SK-N-MC (cell line): ENCODE measurements at regions not wholly inside any gene's neighbourhood (a gene's known extent, or its start where the extent isn't known, plus 50 kb on each side); places are given as distances from the start of the nearest gene placed in this dataset.

Source experiments
- DNase-seq: peaks from one replicate; pipeline ENCODE4 v3.0.0-alpha.2; 2011; ENCODE audit warnings: low read depth, low spot score
- H3K27ac ChIP-seq: fragments of 200-600 bp; sonication (generic); 2 replicates; pipeline ENCODE4 v1.5.1; 2016; ENCODE audit warnings: mixed run types
- H3K36me3 ChIP-seq: fragments of 200-600 bp; sonication (generic); 2 replicates; pipeline ENCODE4 v1.6.1; 2017; ENCODE audit warnings: antibody characterized with exemption, low read length, mixed read lengths; ENCODE audit not compliant: insufficient read depth
- H3K4me3 ChIP-seq: fragments of 200-600 bp; sonication (generic); 2 replicates; pipeline ENCODE4 v1.5.1; 2016
- H3K9ac ChIP-seq: fragments of 200-600 bp; sonication (generic); 2 replicates; pipeline ENCODE4 v1.8.0; 2017; ENCODE audit warnings: mixed run types, mixed read lengths; ENCODE audit not compliant: insufficient read length
- H3K9me3 ChIP-seq: fragments of 200-600 bp; sonication (generic); 2 replicates; pipeline ENCODE4 v1.6.1; 2017; ENCODE audit warnings: low read depth, mild to moderate bottlenecking, antibody characterized with exemption, low read length, moderate library complexity, mixed read lengths
- EZH2 ChIP-seq: fragments of 200-600 bp; sonication (generic); IDR thresholded peaks from one replicate; pipeline ENCODE4 v1.6.1; 2017; ENCODE audit warnings: antibody characterized with exemption
- FOXP2 ChIP-seq: optimal IDR thresholded peaks from 2 replicates; pipeline ENCODE3; 2011; ENCODE audit warnings: mild to moderate bottlenecking, moderate library complexity; ENCODE audit not compliant: insufficient read depth; ENCODE audit errors: extremely low read length, control extremely low read depth
- POLR2AphosphoS5 ChIP-seq: IDR thresholded peaks from 2 replicates; pipeline ENCODE4 v1.6.1; 2012; ENCODE audit warnings: mild to moderate bottlenecking, low read depth, low read length, borderline replicate concordance

DNA sequence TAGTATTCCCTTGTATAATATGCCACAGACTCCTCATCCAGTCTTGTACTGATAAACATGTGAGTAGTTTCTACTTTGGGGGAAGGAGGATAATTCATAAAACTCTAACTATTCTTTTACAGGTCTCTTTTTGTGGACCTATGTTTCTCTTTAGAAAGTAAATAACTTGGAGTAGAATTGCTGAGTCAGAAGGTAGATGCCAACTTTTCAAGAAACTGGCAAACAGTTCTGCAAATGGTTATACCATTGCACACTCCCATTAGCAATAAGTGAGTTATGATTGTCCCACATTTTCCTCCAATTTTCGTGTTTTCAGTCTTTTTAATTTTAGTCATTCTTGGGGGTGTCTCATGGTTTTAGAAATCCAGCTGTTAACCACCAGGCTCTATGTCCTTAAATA, 477.2 kb upstream of the LRRTM4 start:
- TF ChIP-seq POLR2AphosphoS5 (no peak), EZH2 (no peak), FOXP2 (no peak)
- DNase-seq = no peak
- no peak overlapping the region for H3K4me3 ChIP-seq
- 0 out of 2 replicates have a peak overlapping the region, but pooled peaks have one; percentile 21 for H3K27ac ChIP-seq
- H3K9ac ChIP-seq = no peak overlapping the region
- H3K36me3 ChIP-seq = no peaks in the 10 kb centered on the region
- no peaks in the 10 kb centered on the region for H3K9me3 ChIP-seq

DNA sequence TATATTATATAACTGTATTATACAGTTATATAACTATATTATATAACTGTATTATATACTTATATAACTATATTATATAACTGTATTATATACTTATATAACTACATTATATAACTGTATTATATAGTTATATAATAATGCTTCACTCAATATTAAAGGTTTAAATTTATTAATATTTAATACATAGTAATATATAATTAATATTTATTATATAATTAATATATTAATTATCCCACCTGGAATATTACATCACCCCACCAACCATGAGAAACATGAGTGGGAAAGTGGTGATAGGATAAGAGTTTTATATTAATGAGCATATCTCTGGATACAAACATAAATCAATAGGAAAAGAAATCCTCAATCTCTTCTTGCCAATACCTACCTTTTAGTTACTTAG, 487.1 kb upstream of the LRRTM4 start:
- Histone ChIP-seq H3K9ac (no peak overlapping the region), H3K36me3 (no peaks in the 10 kb centered on the region), H3K9me3 (no peaks in the 10 kb centered on the region; the same call in 1 of the 2 replicates), H3K4me3 (no peak overlapping the region), H3K27ac (no peak overlapping the region)
- TF ChIP-seq FOXP2 (no peak), POLR2AphosphoS5 (no peak), EZH2 (no peak)
- DNase-seq = no peak

DNA sequence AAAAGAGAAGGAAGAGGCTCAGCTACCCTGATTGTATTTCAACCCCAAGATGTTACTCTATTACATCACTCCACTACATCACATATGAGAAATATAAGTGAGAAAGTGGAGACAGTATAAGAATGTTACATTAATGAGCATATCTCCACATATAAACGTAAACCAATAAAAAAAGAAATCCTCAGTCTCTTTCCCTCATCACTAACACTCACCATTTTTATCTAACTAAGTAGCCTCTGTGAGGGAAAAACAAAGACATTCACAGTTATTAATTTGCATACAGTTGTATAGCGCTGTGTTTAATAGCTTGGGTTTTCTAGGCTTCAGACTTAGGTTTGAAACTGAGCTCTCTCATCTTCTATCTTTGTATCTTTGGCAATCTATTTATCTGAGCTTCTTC, 489.1 kb upstream of the LRRTM4 start:
- no peak for DNase-seq
- Histone ChIP-seq H3K36me3 (no peaks in the 10 kb centered on the region), H3K9ac (no peak overlapping the region), H3K4me3 (no peak overlapping the region), H3K27ac (no peak overlapping the region), H3K9me3 (no peaks in the 10 kb centered on the region)
- TF ChIP-seq POLR2AphosphoS5 (no peak), FOXP2 (no peak), EZH2 (no peak)

DNA sequence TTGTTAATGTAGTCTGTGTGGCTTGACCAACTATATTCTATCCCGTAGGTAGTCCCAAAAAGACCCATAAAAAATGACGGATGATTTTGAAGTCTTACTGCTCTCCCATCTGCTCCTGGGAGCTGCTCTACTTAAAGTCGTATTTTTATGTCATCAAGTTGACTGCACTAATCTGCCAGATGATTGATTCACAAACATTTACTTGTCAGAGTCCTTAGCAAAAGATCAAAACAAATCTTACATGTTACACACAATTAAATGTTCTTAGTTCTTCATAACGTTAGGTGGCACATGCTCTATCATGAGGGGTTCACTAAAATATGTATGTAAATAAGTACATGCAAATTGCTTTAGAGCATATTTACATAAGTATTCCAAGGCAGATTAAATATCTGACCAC, 498.3 kb upstream of the LRRTM4 start:
- H3K36me3 ChIP-seq = no peaks in the 10 kb centered on the region

DNA sequence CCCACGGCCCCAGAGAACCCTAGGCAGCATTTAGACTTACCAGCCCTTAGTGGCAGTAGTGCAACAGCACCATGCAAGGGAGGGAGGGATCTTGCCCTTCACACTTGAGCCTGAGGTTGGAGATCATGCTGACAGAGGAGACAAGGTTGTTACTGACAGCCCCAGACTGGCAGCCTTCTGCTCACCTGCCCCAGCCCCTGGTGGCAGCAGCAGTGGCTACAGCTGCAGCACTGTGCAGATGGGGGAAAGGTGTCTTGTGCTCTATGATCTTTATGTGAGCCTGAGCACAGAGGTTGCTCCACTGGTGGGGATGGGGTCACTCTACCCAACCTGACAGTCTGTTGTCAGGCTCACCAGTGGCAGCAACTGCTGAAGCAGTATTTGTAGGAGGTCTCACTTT, 501.2 kb upstream of the LRRTM4 start:
- H3K9ac ChIP-seq = no peak overlapping the region
- H3K36me3 ChIP-seq = no peaks in the 10 kb centered on the region
- no peak for DNase-seq
- H3K4me3 ChIP-seq = no peak overlapping the region
- H3K9me3 ChIP-seq = no peaks in the 10 kb centered on the region
- no peak overlapping the region for H3K27ac ChIP-seq
- TF ChIP-seq EZH2 = no peak
- TF ChIP-seq POLR2AphosphoS5 = no peak
- no peak for TF ChIP-seq FOXP2

More for the DNA sequence above, 498.3 kb upstream of the LRRTM4 start:
- TF ChIP-seq FOXP2 = no peak
- no peak overlapping the region for H3K27ac ChIP-seq
- H3K4me3 ChIP-seq = no peak overlapping the region
- DNase-seq = no peak
- no peak overlapping the region for H3K9ac ChIP-seq
- H3K9me3 ChIP-seq = no peaks in the 10 kb centered on the region

DNA sequence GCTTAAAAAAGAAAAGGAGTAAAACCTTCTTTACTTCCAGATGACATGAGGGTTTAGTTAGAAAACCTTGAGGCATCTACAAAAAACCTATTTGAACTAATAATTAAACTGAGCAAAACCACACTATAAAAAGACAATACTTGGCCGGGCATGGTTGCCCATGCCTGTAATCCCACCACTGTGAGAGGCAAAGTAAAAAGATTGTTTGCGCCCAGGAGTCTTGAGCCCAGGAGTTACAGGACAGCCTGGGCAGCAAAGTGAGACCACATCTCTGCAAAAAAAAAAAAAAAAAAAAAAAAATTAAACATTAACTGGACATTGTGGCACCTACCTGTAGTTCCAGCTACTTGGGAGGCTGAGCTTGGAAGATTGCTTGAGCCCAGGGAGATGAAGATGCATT, 502.8 kb upstream of the LRRTM4 start:
- Histone ChIP-seq H3K4me3 (no peak overlapping the region), H3K27ac (no peak overlapping the region), H3K36me3 (no peaks in the 10 kb centered on the region), H3K9me3 (no peaks in the 10 kb centered on the region), H3K9ac (no peak overlapping the region)
- TF ChIP-seq POLR2AphosphoS5 (no peak), EZH2 (no peak), FOXP2 (no peak)
- DNase-seq = no peak

DNA sequence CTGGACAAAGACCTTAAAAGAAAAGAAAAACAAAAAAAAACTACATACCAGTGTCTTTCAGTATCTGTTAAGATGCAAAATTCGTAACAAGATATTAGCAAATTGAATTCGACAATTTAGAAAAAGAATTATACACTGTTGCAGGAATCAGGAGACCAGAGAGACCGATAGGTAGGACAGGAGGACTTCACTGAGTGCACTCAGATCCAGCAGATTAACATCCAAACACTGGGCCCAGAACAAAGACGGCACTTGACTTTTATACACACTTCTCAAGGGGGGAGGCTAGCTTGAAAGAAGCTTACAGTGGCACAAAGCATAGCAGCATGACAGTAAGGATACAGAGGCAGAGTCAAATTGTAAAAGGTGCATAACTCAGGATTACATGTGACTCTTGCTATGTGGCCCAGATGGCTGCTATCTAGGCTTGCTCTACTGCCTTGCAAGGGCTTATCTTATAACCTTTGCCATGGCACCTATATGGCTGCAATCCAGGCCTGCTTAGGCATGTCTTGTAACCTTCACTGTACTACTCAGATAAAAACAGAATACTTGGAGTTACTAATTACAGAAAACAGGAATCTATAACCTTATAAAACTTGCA, 507.3 kb upstream of the LRRTM4 start:
- Histone ChIP-seq H3K4me3 (no peak overlapping the region), H3K9me3 (no peaks in the 10 kb centered on the region; the same call in 1 of the 2 replicates), H3K9ac (no peak overlapping the region), H3K36me3 (no peaks in the 10 kb centered on the region), H3K27ac (no peak overlapping the region)
- no peak for DNase-seq
- no peak for TF ChIP-seq POLR2AphosphoS5
- TF ChIP-seq FOXP2 = no peak
- no peak for TF ChIP-seq EZH2

DNA sequence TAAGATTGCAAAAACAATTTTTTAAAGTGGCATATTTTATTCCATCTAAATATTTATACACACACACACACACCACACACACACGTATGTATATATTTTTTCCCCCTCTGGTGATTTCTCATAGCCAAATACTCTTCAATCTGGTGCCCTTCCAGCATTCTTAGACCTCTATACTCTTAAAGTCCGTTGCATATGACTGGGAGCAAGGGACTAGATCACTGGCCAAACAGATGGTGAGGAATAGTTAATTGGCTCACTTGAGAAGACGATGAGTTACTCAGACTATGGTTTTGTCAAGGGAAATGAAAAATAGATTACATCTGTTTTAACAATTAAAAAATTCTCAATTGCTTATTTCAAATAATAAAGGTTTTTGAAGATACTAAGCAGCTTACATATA, 512.5 kb upstream of the LRRTM4 start:
- no peak for DNase-seq
- no peak overlapping the region for H3K27ac ChIP-seq
- no peaks in the 10 kb centered on the region for H3K36me3 ChIP-seq
- no peak overlapping the region for H3K9ac ChIP-seq
- H3K9me3 ChIP-seq = no peaks in the 10 kb centered on the region; the same call in 1 of the 2 replicates
- TF ChIP-seq EZH2 (no peak), POLR2AphosphoS5 (no peak), FOXP2 (no peak)
- H3K4me3 ChIP-seq = no peak overlapping the region

DNA sequence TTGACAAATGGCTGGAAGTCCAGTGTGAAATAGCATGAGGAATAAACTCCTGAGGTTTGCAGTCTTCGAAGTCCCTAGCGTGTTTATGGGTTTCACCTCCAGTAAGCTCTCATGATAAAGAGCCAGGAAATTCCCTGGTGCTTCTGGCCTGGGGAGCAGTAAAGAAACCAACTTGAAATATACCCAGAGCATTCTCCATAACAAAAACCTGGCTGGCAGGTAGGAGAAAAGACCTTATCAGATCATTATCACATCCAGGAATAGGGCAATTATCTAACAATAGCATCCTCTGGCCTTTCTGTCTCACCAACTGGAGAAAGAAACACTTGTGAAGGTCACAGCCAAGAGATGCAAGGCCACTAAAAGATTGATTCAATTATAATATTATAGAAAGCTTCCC, 513.6 kb upstream of the LRRTM4 start:
- Histone ChIP-seq H3K4me3 (no peak overlapping the region), H3K27ac (no peak overlapping the region), H3K9ac (no peak overlapping the region), H3K36me3 (no peaks in the 10 kb centered on the region), H3K9me3 (no peaks in the 10 kb centered on the region)
- TF ChIP-seq FOXP2 (no peak), EZH2 (no peak), POLR2AphosphoS5 (no peak)
- DNase-seq = no peak
